ENCODE measurements at regions not wholly inside any gene's neighbourhood (a gene's known extent, or its start where the extent isn't known, plus 50 kb on each side); places are given as distances from the start of the nearest gene placed in this dataset.

- H3K4me3 ChIP-seq (ENCODE audit: low read depth, low read length) = no peak overlapping the region
- TF ChIP-seq CTCF (IDR thresholded peaks at IDR 0.05; ENCODE audit: borderline replicate concordance, insufficient read depth, low read depth, low read length) = no peak
These were observed 163.2 kb upstream of the COL8A1 start for GRCh38 chr3:99475229-99475628.

GRCh38 chr3:99474776-99475175 lies 163.6 kb upstream of the COL8A1 start:
- no peak overlapping the region for H3K4me3 ChIP-seq (ENCODE audit: low read depth, low read length)
- TF ChIP-seq CTCF (IDR thresholded peaks at IDR 0.05; ENCODE audit: borderline replicate concordance, insufficient read depth, low read depth, low read length) = no peak

- no peak overlapping the region for H3K4me3 ChIP-seq (ENCODE audit: low read depth, low read length)
- no peak for TF ChIP-seq CTCF (IDR thresholded peaks at IDR 0.05; ENCODE audit: borderline replicate concordance, insufficient read depth, low read depth, low read length)
These were observed 165.1 kb upstream of the COL8A1 start for GRCh38 chr3:99473321-99473751.

- no peak for TF ChIP-seq CTCF (IDR thresholded peaks at IDR 0.05; ENCODE audit: borderline replicate concordance, insufficient read depth, low read depth, low read length)
- H3K4me3 ChIP-seq (ENCODE audit: low read depth, low read length) = no peak overlapping the region
These were observed 166.0 kb upstream of the COL8A1 start for GRCh38 chr3:99472385-99472784.

- no peak overlapping the region for H3K4me3 ChIP-seq (ENCODE audit: low read depth, low read length)
- TF ChIP-seq CTCF (IDR thresholded peaks at IDR 0.05; ENCODE audit: borderline replicate concordance, insufficient read depth, low read depth, low read length) = no peak
These were observed 166.8 kb upstream of the COL8A1 start for GRCh38 chr3:99471353-99472323.

GRCh38 chr3:99470841-99471240 lies 167.6 kb upstream of the COL8A1 start:
- TF ChIP-seq CTCF (IDR thresholded peaks at IDR 0.05; ENCODE audit: borderline replicate concordance, insufficient read depth, low read depth, low read length) = no peak
- no peak overlapping the region for H3K4me3 ChIP-seq (ENCODE audit: low read depth, low read length)

GRCh38 chr3:99468918-99469317 lies 169.5 kb upstream of the COL8A1 start:
- no peak for TF ChIP-seq CTCF (IDR thresholded peaks at IDR 0.05; ENCODE audit: borderline replicate concordance, insufficient read depth, low read depth, low read length)
- no peak overlapping the region for H3K4me3 ChIP-seq (ENCODE audit: low read depth, low read length)

Data from GM12875 (cell line).